Nephron (organoid): ENCODE measurements at regions not wholly inside any gene's neighbourhood (a gene's known extent, or its start where the extent isn't known, plus 50 kb on each side); places are given as distances from the start of the nearest gene placed in this dataset.

Experiments used
- H3K27ac Mint-ChIP-seq, 3 experiments: 2 replicates each; pipeline ENCODE4 v1.8.0; 2020; ENCODE audit warnings: mixed read lengths in 3 of 3, mild to moderate bottlenecking in 2 of 3, moderate library complexity in 1 of 3
- H3K27me3 Mint-ChIP-seq: 2 replicates; pipeline ENCODE4 v1.8.0; 2021; ENCODE audit warnings: low read depth, mild to moderate bottlenecking, moderate library complexity, mixed read lengths
- H3K36me3 Mint-ChIP-seq: 2 replicates; pipeline ENCODE4 v1.8.0; 2020; ENCODE audit warnings: low read depth, mixed read lengths
- H3K4me1 Mint-ChIP-seq: 2 replicates; pipeline ENCODE4 v1.8.0; 2020; ENCODE audit warnings: mixed read lengths
- H3K4me3 Mint-ChIP-seq, 3 experiments: 2 replicates each; pipeline ENCODE4 v1.8.0; 2020; ENCODE audit warnings: mild to moderate bottlenecking in 3 of 3, mixed read lengths in 3 of 3, moderate library complexity in 2 of 3
- H3K9me3 Mint-ChIP-seq: 2 replicates; pipeline ENCODE4 v1.8.0; 2020; ENCODE audit warnings: mixed read lengths
- CTCF ChIP-seq, 3 experiments: fragments of 200-600 bp; sonication (generic); IDR thresholded peaks; one replicate each; pipeline ENCODE4 v1.5.0; 2021; ENCODE audit warnings: antibody characterized with exemption in 3 of 3; ENCODE audit not compliant: unreplicated experiment in 3 of 3

GRCh38 chr20:60447703-60448102 lies 489.5 kb downstream of the CDH26 start:
- Mint-ChIP-seq H3K9me3 (no peaks in the 10 kb centered on the region), H3K27me3 (peaks cover 12% of the 10 kb centered on the region), H3K36me3 (no peaks in the 10 kb centered on the region), H3K4me1 (peaks cover 4% of the 10 kb centered on the region), H3K4me3 (no peak overlapping the region), H3K27ac (no peak overlapping the region)
- no peak for TF ChIP-seq CTCF (IDR thresholded peaks at IDR 0.05; ENCODE audit: unreplicated experiment in 3 of 3)

- H3K4me1 Mint-ChIP-seq: peaks cover 17% of the 10 kb centered on the region
- peaks cover 4% of the 10 kb centered on the region for H3K27me3 Mint-ChIP-seq
- no peak overlapping the region for H3K27ac Mint-ChIP-seq
- TF ChIP-seq CTCF (IDR thresholded peaks at IDR 0.05; ENCODE audit: unreplicated experiment in 3 of 3): no peak
- no peak overlapping the region for H3K4me3 Mint-ChIP-seq
- H3K9me3 Mint-ChIP-seq: no peaks in the 10 kb centered on the region
- H3K36me3 Mint-ChIP-seq: no peaks in the 10 kb centered on the region
These were observed 495.4 kb downstream of the CDH26 start for GRCh38 chr20:60453388-60454246.

- Mint-ChIP-seq H3K4me3 (no peak overlapping the region), H3K9me3 (no peaks in the 10 kb centered on the region), H3K27me3 (peaks cover 4% of the 10 kb centered on the region), H3K4me1 (peaks cover 17% of the 10 kb centered on the region), H3K27ac (no peak overlapping the region), H3K36me3 (no peaks in the 10 kb centered on the region)
- no peak for TF ChIP-seq CTCF (IDR thresholded peaks at IDR 0.05; ENCODE audit: unreplicated experiment in 3 of 3)
These were observed 496.3 kb downstream of the CDH26 start for GRCh38 chr20:60454491-60454890.

GRCh38 chr20:60455272-60455671 lies 497.0 kb downstream of the CDH26 start:
- Mint-ChIP-seq H3K27ac (no peak overlapping the region), H3K27me3 (peaks cover 4% of the 10 kb centered on the region), H3K9me3 (peaks cover 4% of the 10 kb centered on the region), H3K4me1 (peaks cover 17% of the 10 kb centered on the region), H3K36me3 (no peaks in the 10 kb centered on the region), H3K4me3 (no peak overlapping the region)
- no peak for TF ChIP-seq CTCF (IDR thresholded peaks at IDR 0.05; ENCODE audit: unreplicated experiment in 3 of 3)

- peaks cover 12% of the 10 kb centered on the region for H3K4me1 Mint-ChIP-seq
- no peak for TF ChIP-seq CTCF (IDR thresholded peaks at IDR 0.05; ENCODE audit: unreplicated experiment in 3 of 3)
- no peak overlapping the region for H3K27ac Mint-ChIP-seq
- no peaks in the 10 kb centered on the region for H3K36me3 Mint-ChIP-seq
- peaks cover 4% of the 10 kb centered on the region for H3K27me3 Mint-ChIP-seq
- no peak overlapping the region for H3K4me3 Mint-ChIP-seq
- H3K9me3 Mint-ChIP-seq: peaks cover 4% of the 10 kb centered on the region
These were observed 501.0 kb downstream of the CDH26 start for GRCh38 chr20:60459212-60459611.

- no peak for TF ChIP-seq CTCF (IDR thresholded peaks at IDR 0.05; ENCODE audit: unreplicated experiment in 3 of 3)
- H3K9me3 Mint-ChIP-seq: peaks cover 4% of the 10 kb centered on the region
- H3K36me3 Mint-ChIP-seq: no peaks in the 10 kb centered on the region
- H3K4me3 Mint-ChIP-seq: no peak overlapping the region
- peaks cover 4% of the 10 kb centered on the region for H3K27me3 Mint-ChIP-seq
- no peak overlapping the region for H3K27ac Mint-ChIP-seq
- H3K4me1 Mint-ChIP-seq: peaks cover 5% of the 10 kb centered on the region
These were observed 503.8 kb downstream of the CDH26 start for GRCh38 chr20:60461993-60462392.
